ENCODE measurements at regions not wholly inside any gene's neighbourhood (a gene's known extent, or its start where the extent isn't known, plus 50 kb on each side); places are given as distances from the start of the nearest gene placed in this dataset.

DNA sequence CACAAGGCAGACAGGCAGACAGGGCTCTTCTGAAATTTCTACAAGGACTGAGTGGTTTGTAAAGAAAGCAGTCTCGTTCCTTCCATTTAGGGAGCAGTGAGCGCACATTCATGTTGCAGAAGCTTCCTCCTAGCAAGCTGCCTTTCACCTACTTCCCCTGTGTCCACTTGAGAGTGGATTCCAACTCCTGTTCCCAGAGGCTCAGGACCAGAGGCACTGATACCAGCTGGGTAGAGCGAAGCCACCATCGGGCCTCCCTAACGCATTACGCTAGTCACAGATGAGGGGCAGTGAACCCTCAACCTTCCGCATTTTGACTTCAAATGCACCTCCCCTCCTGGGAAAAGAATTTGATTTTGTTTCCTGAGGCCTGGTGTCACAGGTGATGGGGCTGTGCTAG is 215.8 kb downstream of the SIPA1L2 start:
- intact Hi-C loops (cut with DNase I): no loop called here
- no peak overlapping the region for H3K4me3 ChIP-seq
- H3K4me1 ChIP-seq: peaks cover 0 to 16% (median 0%) of the 10 kb centered on the region in 3 donors
- no peak for DNase-seq
- no peaks in the 10 kb centered on the region for H3K27me3 ChIP-seq
- no peak for TF ChIP-seq POLR2A (IDR thresholded peaks at IDR 0.05)
- TF ChIP-seq, protein P1, sequence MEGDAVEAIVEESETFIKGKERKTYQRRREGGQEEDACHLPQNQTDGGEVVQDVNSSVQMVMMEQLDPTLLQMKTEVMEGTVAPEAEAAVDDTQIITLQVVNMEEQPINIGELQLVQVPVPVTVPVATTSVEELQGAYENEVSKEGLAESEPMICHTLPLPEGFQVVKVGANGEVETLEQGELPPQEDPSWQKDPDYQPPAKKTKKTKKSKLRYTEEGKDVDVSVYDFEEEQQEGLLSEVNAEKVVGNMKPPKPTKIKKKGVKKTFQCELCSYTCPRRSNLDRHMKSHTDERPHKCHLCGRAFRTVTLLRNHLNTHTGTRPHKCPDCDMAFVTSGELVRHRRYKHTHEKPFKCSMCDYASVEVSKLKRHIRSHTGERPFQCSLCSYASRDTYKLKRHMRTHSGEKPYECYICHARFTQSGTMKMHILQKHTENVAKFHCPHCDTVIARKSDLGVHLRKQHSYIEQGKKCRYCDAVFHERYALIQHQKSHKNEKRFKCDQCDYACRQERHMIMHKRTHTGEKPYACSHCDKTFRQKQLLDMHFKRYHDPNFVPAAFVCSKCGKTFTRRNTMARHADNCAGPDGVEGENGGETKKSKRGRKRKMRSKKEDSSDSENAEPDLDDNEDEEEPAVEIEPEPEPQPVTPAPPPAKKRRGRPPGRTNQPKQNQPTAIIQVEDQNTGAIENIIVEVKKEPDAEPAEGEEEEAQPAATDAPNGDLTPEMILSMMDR (IDR thresholded peaks at IDR 0.05): no peak
- H3K27ac ChIP-seq: no peak overlapping the region
- H3K36me3 ChIP-seq: peaks cover 0 to 80% (median 9%) of the 10 kb centered on the region in 3 donors
- peaks cover 0 to 4% (median 0%) of the 10 kb centered on the region in 3 donors for H3K9me3 ChIP-seq
- WGBS, 2 donors: 93 to 96% methylated on average over 3 to 5 of the region's 7 CpGs

DNA sequence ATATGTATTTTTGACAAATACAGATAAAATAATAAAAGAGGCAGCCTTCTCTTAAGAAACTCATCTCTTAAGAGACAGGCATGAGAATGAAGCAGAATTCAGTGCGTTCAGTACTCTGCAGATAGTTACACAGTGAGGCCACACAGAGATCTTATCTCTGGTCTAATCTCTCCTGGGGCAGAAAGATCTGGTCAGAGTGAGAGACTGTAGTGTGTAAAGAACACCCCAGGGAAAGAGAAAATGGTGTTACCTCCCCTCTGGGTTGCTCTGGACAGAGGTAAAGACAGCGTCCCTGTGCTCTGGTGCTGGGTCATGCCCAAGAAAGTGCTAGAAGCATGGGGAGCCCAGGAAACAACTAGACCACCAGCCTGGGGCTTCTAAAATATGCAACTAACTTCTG is 216.3 kb downstream of the SIPA1L2 start:
- 91 to 97% methylated on average over 2 of the region's 2 CpGs for WGBS, 2 donors

GRCh38 chr1:232409584-232409983 is 220.3 kb downstream of the SIPA1L2 start:
- peaks cover 0 to 88% (median 9%) of the 10 kb centered on the region in 3 donors for H3K36me3 ChIP-seq
- intact Hi-C loops (cut with DNase I): no loop called here
- no peak overlapping the region for H3K4me3 ChIP-seq
- H3K27ac ChIP-seq: no peak overlapping the region
- no peaks in the 10 kb centered on the region for H3K4me1 ChIP-seq
- DNase-seq: no peak
- no peak for TF ChIP-seq POLR2A (IDR thresholded peaks at IDR 0.05)
- TF ChIP-seq, protein P1 (IDR thresholded peaks at IDR 0.05): no peak
- peaks cover 0 to 4% (median 0%) of the 10 kb centered on the region in 3 donors for H3K9me3 ChIP-seq
- no peaks in the 10 kb centered on the region for H3K27me3 ChIP-seq

More for the DNA sequence above, 216.3 kb downstream of the SIPA1L2 start:
- intact Hi-C loops (cut with DNase I): no loop called here
- peaks cover 0 to 16% (median 0%) of the 10 kb centered on the region in 3 donors for H3K4me1 ChIP-seq
- no peak overlapping the region for H3K4me3 ChIP-seq
- TF ChIP-seq POLR2A (IDR thresholded peaks at IDR 0.05): no peak
- TF ChIP-seq, protein P1 (IDR thresholded peaks at IDR 0.05): no peak
- H3K9me3 ChIP-seq: peaks cover 0 to 4% (median 0%) of the 10 kb centered on the region in 3 donors
- H3K27ac ChIP-seq: no peak overlapping the region
- H3K27me3 ChIP-seq: no peaks in the 10 kb centered on the region
- DNase-seq: no peak
- peaks cover 0 to 80% (median 9%) of the 10 kb centered on the region in 3 donors for H3K36me3 ChIP-seq

DNA sequence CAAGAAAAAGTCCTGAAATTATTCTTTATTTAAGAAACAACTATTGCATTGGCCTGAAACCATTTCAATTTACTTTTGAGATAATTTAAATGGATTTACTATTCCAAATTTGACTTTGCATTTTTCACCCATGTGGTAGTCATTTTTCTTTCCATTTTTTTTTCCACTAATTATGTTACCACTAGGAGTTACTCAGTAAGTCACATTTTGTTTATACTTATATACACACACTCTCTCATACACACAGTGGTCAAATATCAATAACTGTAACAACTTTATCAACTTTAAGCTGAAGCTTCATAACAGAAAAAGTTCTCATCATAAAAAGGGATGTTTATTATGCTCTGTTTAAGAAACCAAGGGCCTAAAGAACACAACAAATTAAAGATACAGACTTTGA is 222.8 kb downstream of the SIPA1L2 start:
- TF ChIP-seq, protein P1 (IDR thresholded peaks at IDR 0.05): no peak
- no peak for TF ChIP-seq POLR2A (IDR thresholded peaks at IDR 0.05)
- H3K27me3 ChIP-seq: no peaks in the 10 kb centered on the region
- DNase-seq: no peak
- no peak overlapping the region for H3K4me3 ChIP-seq
- H3K4me1 ChIP-seq: no peaks in the 10 kb centered on the region
- H3K36me3 ChIP-seq: peaks cover 0 to 88% (median 5%) of the 10 kb centered on the region in 3 donors
- peaks cover 0 to 4% (median 0%) of the 10 kb centered on the region in 3 donors for H3K9me3 ChIP-seq
- intact Hi-C loops (cut with DNase I): no loop called here
- no peak overlapping the region for H3K27ac ChIP-seq

DNA sequence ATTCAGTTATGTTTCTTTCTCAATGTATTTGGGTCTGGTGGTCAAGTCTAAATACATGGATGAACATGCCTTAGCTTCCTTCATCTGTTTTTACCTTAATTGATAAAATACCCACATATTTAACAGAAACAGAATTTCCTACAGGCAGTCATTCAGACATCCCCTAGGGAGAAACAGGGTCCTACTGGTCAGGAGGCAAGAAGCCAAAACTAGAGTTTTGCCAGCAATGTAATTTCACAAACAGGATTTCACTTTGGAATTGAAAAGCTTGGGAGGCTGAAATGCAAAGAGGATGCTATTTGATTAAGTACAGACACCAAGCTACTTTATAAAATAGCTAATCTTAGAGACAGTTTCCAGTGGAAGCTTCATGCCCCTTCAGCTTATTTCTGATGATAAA is 224.2 kb downstream of the SIPA1L2 start:
- intact Hi-C loops (cut with DNase I): no loop called here
- Histone ChIP-seq H3K27me3 (no peaks in the 10 kb centered on the region), H3K9me3 (peaks cover 0 to 4% (median 0%) of the 10 kb centered on the region in 3 donors), H3K27ac (no peak overlapping the region), H3K4me1 (no peaks in the 10 kb centered on the region), H3K4me3 (no peak overlapping the region), H3K36me3 (peaks cover 0 to 88% (median 5%) of the 10 kb centered on the region in 3 donors)
- DNase-seq: no peak
- TF ChIP-seq, protein P1 (IDR thresholded peaks at IDR 0.05): no peak
- TF ChIP-seq POLR2A (IDR thresholded peaks at IDR 0.05): no peak
